ENCODE measurements at regions not wholly inside any gene's neighbourhood (a gene's known extent, or its start where the extent isn't known, plus 50 kb on each side); places are given as distances from the start of the nearest gene placed in this dataset.

- Histone ChIP-seq H3K36me3 (ENCODE audit: insufficient read depth) (no peaks in the 10 kb centered on the region), H3F3A (replicated peaks; ENCODE audit: low read depth) (no peaks in the 10 kb centered on the region), H2AFZ (no peak overlapping the region), H3K27ac (ENCODE audit: low read depth) (no peak overlapping the region), H3K4me1 (ENCODE audit: insufficient read depth) (no peaks in the 10 kb centered on the region; the same call in 1 of the 2 replicates), H3K9me2 (ENCODE audit: insufficient read depth) (no peaks in the 10 kb centered on the region), H3K4me2 (no peak overlapping the region), H3K27me3 (ENCODE audit: insufficient read depth) (no peaks in the 10 kb centered on the region), H3K4me3 (no peak overlapping the region), H4K20me1 (replicated peaks; ENCODE audit: insufficient read depth) (no peaks in the 10 kb centered on the region), H3K79me2 (replicated peaks; ENCODE audit: insufficient read depth) (no peaks in the 10 kb centered on the region)
- DNase-seq (ENCODE audit: low spot score) (no peak), ATAC-seq (no peak)
- Mint-ChIP-seq H3K4me1 (peaks cover 5% of the 10 kb centered on the region; the same call in 2 of the 3 replicates), H3K36me3 (ENCODE audit: low read depth) (no peaks in the 10 kb centered on the region), H3K27ac (no peak overlapping the region), H3K9me3 (no peaks in the 10 kb centered on the region), H3K27me3 (ENCODE audit: insufficient read depth, low read depth, poor library complexity) (no peaks in the 10 kb centered on the region), H3K4me3 (no peak overlapping the region)
- no peak for TF ChIP-seq EZH2 (IDR thresholded peaks at IDR 0.05; ENCODE audit: low read depth, unreplicated experiment)
- no peak for TF ChIP-seq EZH2phosphoT487 (IDR thresholded peaks at IDR 0.05; ENCODE audit: unreplicated experiment)
- TF ChIP-seq ZNF462 (CRISPR knock-in tag; IDR thresholded peaks at IDR 0.05) = no peak
- TF ChIP-seq, protein P1, sequence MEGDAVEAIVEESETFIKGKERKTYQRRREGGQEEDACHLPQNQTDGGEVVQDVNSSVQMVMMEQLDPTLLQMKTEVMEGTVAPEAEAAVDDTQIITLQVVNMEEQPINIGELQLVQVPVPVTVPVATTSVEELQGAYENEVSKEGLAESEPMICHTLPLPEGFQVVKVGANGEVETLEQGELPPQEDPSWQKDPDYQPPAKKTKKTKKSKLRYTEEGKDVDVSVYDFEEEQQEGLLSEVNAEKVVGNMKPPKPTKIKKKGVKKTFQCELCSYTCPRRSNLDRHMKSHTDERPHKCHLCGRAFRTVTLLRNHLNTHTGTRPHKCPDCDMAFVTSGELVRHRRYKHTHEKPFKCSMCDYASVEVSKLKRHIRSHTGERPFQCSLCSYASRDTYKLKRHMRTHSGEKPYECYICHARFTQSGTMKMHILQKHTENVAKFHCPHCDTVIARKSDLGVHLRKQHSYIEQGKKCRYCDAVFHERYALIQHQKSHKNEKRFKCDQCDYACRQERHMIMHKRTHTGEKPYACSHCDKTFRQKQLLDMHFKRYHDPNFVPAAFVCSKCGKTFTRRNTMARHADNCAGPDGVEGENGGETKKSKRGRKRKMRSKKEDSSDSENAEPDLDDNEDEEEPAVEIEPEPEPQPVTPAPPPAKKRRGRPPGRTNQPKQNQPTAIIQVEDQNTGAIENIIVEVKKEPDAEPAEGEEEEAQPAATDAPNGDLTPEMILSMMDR (conservative IDR thresholded peaks at IDR 0.05; ENCODE audit: low read depth in 2 of 2) = no peak
- no peak for TF ChIP-seq ETS1 (IDR thresholded peaks at IDR 0.05)
- TF ChIP-seq, protein P2, sequence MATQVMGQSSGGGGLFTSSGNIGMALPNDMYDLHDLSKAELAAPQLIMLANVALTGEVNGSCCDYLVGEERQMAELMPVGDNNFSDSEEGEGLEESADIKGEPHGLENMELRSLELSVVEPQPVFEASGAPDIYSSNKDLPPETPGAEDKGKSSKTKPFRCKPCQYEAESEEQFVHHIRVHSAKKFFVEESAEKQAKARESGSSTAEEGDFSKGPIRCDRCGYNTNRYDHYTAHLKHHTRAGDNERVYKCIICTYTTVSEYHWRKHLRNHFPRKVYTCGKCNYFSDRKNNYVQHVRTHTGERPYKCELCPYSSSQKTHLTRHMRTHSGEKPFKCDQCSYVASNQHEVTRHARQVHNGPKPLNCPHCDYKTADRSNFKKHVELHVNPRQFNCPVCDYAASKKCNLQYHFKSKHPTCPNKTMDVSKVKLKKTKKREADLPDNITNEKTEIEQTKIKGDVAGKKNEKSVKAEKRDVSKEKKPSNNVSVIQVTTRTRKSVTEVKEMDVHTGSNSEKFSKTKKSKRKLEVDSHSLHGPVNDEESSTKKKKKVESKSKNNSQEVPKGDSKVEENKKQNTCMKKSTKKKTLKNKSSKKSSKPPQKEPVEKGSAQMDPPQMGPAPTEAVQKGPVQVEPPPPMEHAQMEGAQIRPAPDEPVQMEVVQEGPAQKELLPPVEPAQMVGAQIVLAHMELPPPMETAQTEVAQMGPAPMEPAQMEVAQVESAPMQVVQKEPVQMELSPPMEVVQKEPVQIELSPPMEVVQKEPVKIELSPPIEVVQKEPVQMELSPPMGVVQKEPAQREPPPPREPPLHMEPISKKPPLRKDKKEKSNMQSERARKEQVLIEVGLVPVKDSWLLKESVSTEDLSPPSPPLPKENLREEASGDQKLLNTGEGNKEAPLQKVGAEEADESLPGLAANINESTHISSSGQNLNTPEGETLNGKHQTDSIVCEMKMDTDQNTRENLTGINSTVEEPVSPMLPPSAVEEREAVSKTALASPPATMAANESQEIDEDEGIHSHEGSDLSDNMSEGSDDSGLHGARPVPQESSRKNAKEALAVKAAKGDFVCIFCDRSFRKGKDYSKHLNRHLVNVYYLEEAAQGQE (IDR thresholded peaks at IDR 0.05; ENCODE audit: unreplicated experiment) = no peak
- TF ChIP-seq CREB1 (CRISPR knock-in tag; IDR thresholded peaks at IDR 0.05; ENCODE audit: low read depth) = no peak
- no peak for TF ChIP-seq JUNB (IDR thresholded peaks at IDR 0.05; ENCODE audit: unreplicated experiment)
- TF ChIP-seq ZNF331 (CRISPR knock-in tag; IDR thresholded peaks at IDR 0.05; ENCODE audit: low read depth) = no peak
- no peak for TF ChIP-seq NANOG (IDR thresholded peaks at IDR 0.05; ENCODE audit: borderline replicate concordance)
- TF ChIP-seq ZNF114 (CRISPR knock-in tag; IDR thresholded peaks at IDR 0.05) = no peak
These were observed 463.4 kb downstream of the LRFN5 start for GRCh38 chr14:42070031-42070430.

Data from GM23338 (cell line).